IPS-NIHi11 (cell line): ENCODE measurements at regions not wholly inside any gene's neighbourhood (a gene's known extent, or its start where the extent isn't known, plus 50 kb on each side); places are given as distances from the start of the nearest gene placed in this dataset.

ENCODE experiments used
- DNase-seq: peaks from one replicate; pipeline ENCODE4 v3.0.0; 2012; ENCODE audit warnings: mixed read lengths, low spot score

GRCh38 chr20:12677925-12678324 is 330.8 kb upstream of the SPTLC3 start:
- no peak for DNase-seq

GRCh38 chr20:12679447-12679846 is 329.3 kb upstream of the SPTLC3 start:
- DNase-seq = no peak

GRCh38 chr20:12682613-12683012 is 326.2 kb upstream of the SPTLC3 start:
- DNase-seq = no peak

- no peak for DNase-seq
These were observed 321.3 kb upstream of the SPTLC3 start for GRCh38 chr20:12687476-12687875.

- DNase-seq = no peak
These were observed 312.8 kb upstream of the SPTLC3 start for GRCh38 chr20:12695937-12696336.

GRCh38 chr20:12698817-12699216 is 310.0 kb upstream of the SPTLC3 start:
- DNase-seq = no peak

GRCh38 chr20:12699374-12700228 is 309.2 kb upstream of the SPTLC3 start:
- DNase-seq = no peak

GRCh38 chr20:12700701-12701100 is 308.1 kb upstream of the SPTLC3 start:
- no peak for DNase-seq

GRCh38 chr20:12702312-12702711 is 306.5 kb upstream of the SPTLC3 start:
- DNase-seq = no peak

GRCh38 chr20:12715371-12715770 is 293.4 kb upstream of the SPTLC3 start:
- no peak for DNase-seq

GRCh38 chr20:12715991-12716680 is 292.6 kb upstream of the SPTLC3 start:
- DNase-seq = no peak

- DNase-seq = no peak
These were observed 291.7 kb upstream of the SPTLC3 start for GRCh38 chr20:12717061-12717460.

- DNase-seq = no peak
These were observed 290.2 kb upstream of the SPTLC3 start for GRCh38 chr20:12718619-12719018.

- no peak for DNase-seq
These were observed 287.1 kb upstream of the SPTLC3 start for GRCh38 chr20:12721636-12722035.

GRCh38 chr20:12722091-12722490 is 286.7 kb upstream of the SPTLC3 start:
- DNase-seq = no peak

GRCh38 chr20:12723811-12724210 is 285.0 kb upstream of the SPTLC3 start:
- DNase-seq = no peak

- no peak for DNase-seq
These were observed 280.0 kb upstream of the SPTLC3 start for GRCh38 chr20:12728782-12729181.

GRCh38 chr20:12729326-12729725 is 279.4 kb upstream of the SPTLC3 start:
- no peak for DNase-seq

- no peak for DNase-seq
These were observed 275.0 kb upstream of the SPTLC3 start for GRCh38 chr20:12733811-12734210.

GRCh38 chr20:12737497-12737896 is 271.3 kb upstream of the SPTLC3 start:
- no peak for DNase-seq

- DNase-seq = no peak
These were observed 270.9 kb upstream of the SPTLC3 start for GRCh38 chr20:12737900-12738299.

- DNase-seq = no peak
These were observed 268.1 kb upstream of the SPTLC3 start for GRCh38 chr20:12740647-12741046.

- no peak for DNase-seq
These were observed 264.7 kb upstream of the SPTLC3 start for GRCh38 chr20:12744037-12744436.
